GM12874 (cell line): ENCODE measurements at regions not wholly inside any gene's neighbourhood (a gene's known extent, or its start where the extent isn't known, plus 50 kb on each side); places are given as distances from the start of the nearest gene placed in this dataset.

ENCODE experiments used
- TF ChIP-seq, protein P1 (sequence below): IDR thresholded peaks from 2 replicates; pipeline ENCODE4 v1.5.1; 2011; ENCODE audit warnings: low read depth, mild to moderate bottlenecking, control low read depth, low read length, moderate library complexity; ENCODE audit not compliant: insufficient read depth

GRCh38 chr4:13108096-13108495 is 376.0 kb downstream of the RAB28 start:
- TF ChIP-seq, protein P1, sequence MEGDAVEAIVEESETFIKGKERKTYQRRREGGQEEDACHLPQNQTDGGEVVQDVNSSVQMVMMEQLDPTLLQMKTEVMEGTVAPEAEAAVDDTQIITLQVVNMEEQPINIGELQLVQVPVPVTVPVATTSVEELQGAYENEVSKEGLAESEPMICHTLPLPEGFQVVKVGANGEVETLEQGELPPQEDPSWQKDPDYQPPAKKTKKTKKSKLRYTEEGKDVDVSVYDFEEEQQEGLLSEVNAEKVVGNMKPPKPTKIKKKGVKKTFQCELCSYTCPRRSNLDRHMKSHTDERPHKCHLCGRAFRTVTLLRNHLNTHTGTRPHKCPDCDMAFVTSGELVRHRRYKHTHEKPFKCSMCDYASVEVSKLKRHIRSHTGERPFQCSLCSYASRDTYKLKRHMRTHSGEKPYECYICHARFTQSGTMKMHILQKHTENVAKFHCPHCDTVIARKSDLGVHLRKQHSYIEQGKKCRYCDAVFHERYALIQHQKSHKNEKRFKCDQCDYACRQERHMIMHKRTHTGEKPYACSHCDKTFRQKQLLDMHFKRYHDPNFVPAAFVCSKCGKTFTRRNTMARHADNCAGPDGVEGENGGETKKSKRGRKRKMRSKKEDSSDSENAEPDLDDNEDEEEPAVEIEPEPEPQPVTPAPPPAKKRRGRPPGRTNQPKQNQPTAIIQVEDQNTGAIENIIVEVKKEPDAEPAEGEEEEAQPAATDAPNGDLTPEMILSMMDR = no peak

GRCh38 chr4:13103382-13104015 is 380.6 kb downstream of the RAB28 start:
- TF ChIP-seq, protein P1 = no peak

DNA sequence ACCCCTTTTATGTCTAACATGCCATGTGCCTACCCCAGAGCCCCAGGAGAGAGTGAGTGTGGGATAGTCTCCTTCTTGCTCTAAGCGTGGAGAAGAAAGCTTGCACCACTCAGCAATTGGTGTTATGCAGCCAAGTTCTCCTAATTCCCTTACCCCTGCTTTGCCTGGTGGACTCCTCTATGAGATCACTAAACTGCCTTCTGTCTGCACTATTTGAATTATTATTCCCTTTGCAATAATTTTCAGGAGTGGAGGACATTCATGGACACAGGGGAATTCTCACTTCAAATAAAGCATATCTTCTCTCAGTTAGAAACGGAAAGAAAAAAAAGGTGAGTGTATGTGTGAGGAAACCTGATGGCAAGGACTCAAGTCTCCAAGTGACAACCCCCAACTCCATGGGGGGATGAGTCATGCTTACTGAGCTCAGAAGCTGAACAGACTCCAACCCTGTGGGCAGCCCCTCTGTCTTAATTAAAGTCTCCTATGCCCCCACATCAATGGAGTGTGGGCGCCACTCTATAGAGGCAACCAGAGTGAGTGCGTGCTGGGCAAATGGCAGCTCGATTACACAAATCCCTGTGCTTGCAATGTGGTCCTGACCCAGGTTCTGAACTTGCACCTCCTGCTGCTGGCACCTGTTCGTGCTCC is 381.9 kb downstream of the RAB28 start:
- TF ChIP-seq, protein P1 = no peak

- TF ChIP-seq, protein P1 = no peak
Measured at GRCh38 chr4:13097971-13098370, 386.2 kb downstream of the RAB28 start.

DNA sequence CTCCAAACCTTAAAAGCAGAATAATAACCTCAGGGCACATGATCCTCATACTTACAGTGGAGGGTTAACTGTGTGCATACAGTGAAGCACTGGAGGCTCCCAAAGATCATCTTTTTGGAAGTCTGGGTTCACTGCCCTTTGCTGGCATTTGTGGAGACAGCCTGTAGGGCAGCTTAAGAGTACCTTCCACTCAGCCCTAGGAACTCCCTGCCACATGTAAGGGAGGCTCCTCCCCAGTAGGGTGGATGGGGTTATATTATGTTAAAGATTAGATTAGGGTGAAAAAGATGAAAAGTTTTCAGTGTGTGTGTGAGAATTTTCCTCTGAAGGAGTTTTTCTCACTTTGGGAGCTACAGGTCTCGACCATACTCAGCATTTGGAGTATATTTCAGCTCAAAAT is 388.4 kb downstream of the RAB28 start:
- TF ChIP-seq, protein P1 = no peak

- TF ChIP-seq, protein P1 = no peak
Measured at GRCh38 chr4:13093170-13093569, 391.0 kb downstream of the RAB28 start.

GRCh38 chr4:13092702-13093101 is 391.4 kb downstream of the RAB28 start:
- TF ChIP-seq, protein P1 = no peak
